Brain pericyte (primary cell): ENCODE measurements at regions not wholly inside any gene's neighbourhood (a gene's known extent, or its start where the extent isn't known, plus 50 kb on each side); places are given as distances from the start of the nearest gene placed in this dataset.
"Not testable (repeated sequence)": the region's sequence is repeated elsewhere in the genome, so short reads cannot be mapped to it uniquely, and the experiment has no call there.

Experiments
- DNase-seq: peaks from one replicate; pipeline ENCODE4 v3.0.0-alpha.2; 2012; ENCODE audit warnings: low read depth, low spot score

DNA sequence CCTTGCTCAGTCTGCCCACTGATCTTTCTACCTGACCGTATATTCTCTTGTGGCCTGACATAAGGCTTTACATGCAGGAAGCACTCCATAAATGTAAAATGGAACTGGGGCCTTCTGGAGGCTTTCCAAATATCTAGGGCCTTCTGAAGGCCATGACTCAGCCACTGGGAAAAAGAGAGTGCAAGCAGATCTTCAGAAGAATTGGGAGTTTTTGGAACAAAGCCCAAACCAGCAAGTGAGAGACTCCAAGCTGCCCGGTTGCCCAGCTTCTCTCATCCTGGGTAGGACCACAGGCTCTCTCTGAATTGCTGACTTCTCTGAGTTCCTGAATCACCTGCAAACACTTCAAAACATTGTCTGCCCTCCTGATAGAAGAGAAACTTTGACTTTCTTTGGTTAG, 107.9 kb upstream of the BMAL1 start:
- peak; percentile 27 for DNase-seq

DNA sequence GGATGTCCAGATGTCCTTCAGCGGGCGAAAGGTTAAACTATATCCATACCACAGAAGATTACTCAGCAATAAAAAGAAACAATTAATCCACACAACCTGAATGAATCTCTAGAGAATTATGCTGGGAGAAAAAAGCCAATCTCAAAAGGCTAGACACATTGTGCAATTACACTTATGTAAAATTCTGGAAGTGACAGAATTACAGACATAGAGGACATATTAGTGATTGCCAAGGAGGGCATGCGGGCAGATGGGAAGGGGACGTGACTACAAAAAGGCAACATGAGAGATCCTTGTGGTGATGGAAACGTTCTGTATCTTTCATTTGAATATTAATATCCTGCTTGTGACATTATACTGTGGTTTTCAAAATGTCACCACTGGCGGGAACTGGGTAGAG, 103.5 kb upstream of the BMAL1 start:
- no peak for DNase-seq

DNA sequence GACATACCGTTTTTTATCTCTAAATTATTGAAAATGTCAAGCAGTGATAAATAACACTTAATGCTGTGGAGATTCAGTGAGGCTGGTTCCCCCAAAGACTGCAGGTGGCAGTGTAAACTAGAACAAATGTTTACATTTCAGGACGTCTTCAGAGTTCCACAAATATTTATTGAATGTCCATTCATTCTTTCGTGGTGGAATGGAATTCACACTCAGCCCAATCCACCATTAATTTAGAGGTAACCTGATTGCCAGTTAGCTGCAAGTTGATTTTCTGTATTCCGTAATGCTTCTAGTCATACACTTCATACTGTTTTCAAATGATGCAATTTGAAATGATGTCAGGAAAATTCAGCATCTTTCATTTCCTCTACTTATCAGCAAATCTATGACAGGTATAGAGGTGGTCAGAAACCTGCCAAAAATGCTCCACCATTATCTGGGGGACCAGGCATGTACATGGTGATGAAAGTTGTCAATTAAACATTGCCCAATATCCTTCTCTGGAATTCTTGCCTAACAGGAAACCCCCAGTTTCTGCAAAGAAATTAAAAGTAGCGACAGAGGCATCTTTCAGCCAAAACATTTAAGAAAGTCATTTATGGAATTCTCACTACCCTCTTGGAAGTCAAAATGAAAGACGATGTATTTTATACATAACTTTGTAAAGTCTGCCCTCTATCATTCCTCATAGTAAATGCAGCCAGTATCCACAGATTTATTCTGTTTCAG, 94.3 kb upstream of the BMAL1 start:
- no peak for DNase-seq

DNA sequence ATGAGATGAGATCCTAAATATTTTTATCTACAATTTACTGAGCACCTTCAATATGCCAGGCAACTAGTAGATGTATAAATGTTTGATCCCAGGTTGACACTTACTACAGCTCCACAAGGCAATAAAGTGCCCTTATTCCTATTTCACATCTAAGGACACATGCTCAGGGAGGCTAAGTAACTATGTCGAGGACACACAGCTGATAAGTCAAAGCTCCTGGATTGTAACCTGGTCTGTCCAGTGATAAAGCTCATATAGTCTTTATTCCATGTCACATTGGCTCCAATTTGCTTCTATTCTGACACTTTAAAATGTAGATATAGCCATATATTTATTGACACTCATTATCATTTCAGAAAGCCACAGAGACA, 93.8 kb upstream of the BMAL1 start:
- DNase-seq: no peak

DNA sequence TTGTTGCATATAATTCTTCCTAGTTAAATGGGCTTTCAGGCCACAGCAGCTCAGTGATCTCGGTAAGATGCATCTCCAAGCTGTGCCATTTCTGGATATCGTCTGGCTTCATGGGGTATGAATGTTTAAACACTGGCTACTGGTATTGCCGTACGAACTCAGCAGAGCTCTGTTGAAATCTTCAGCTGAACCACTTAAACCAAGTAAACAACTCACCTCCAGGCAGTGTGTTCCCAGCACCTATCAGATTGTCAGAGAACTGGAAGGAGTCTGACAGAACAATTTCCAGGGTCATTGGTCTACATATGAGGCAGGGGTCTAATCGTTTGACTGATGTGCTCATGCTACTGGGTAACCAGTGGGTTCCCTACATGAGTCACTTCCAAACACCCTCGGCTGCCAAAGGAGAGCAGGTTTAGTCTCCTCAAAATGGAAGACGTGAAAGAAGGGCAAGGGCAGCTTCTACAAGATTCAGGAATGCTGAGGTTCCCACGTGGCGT, 93.2 kb upstream of the BMAL1 start:
- DNase-seq: no peak

DNA sequence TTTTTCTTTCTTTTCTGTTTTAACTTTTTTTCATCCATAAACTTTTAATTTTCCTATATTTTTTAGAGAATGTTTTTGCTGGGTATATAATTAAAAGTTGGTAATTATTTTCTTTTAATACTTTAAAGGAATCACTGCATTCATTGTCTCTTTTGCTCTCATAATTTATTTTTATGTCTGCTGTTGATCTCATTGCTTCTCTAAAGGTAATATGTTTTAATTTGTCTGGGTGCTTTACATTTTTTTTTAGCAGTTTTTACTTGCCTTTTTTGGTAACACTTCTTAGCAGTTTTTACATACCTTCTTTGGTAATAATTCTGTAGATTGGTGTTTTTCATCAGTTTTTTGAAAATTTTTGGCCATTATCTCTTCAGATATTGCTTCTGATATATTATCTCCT, 89.4 kb upstream of the BMAL1 start:
- no peak for DNase-seq

DNA sequence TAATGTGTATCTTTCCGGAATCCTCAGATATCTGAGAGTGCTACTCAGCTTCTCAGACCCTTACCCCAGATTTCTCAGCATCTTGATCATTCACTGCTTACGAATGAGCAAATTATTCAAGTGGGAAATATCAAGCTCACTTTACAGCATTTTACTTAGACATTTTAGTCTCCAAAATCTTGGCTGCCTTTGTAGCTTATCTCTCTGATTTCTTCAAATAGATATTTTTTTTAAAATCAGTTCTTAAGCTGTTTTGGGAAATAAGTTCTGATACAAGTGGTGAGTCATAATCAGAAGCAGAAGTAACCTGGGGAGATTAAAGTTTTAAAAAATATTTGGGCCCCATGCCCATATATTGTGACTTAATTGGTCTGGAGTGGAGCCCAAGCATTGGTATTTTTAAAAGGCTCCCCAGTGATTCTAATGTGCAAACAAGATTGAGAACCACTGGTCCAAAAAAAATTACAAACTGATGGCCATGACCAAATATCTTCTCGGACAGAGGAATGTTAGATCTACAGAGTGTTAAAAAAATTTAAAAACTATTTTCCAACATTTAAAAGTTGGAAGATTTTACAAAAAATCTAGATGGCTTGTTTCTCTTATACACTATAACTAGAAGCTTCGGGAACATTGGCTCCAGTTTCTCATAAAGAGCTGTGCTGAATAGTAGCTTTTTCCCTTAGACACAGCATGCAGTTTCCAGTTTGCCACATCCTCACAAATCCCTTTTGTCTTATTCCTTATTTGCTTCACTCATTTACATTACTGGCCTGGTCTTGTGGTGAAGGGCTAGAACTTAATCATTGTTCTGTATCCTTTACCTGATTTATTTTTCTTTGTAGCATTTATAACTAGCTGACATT, 87.8 kb upstream of the BMAL1 start:
- no peak for DNase-seq

DNA sequence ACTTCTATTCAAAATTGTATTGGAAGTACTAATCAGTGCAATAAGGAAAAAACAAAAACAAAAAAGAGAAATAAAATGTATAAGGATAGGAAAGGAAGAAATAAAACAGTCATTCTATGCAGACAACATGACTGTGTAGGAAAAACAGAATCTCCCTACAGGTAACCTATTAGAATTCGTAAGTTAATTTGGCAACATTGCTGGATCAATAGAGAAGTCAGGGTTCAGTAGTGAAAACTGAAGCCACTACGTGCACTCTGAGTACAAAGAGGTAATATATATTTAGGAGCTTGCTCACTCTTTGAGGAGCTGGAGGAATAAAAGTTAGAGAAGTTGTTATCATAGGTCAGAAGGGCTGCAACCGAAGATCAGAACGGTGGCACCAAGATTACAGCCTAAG, 84.0 kb upstream of the BMAL1 start:
- DNase-seq: no peak

DNA sequence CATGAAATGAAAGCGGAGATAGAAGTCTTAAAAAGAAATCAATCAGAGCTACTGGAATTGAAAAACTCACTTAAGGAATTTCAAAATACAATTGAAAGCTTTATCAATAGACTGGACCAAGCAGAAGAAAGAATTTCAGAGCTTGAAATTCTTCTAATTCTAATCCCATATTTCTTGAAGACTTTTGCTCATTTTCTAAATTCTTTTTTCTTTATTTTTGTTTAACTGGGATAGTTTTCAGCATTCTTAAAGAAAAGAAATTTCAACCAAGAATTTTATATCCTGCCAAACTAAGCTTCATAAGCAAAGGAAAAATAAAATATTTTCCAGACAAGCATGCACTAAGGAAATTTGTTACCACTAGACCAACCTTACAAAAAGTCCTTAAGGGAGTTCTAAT, 80.2 kb upstream of the BMAL1 start:
- not testable (repeated sequence) for DNase-seq

DNA sequence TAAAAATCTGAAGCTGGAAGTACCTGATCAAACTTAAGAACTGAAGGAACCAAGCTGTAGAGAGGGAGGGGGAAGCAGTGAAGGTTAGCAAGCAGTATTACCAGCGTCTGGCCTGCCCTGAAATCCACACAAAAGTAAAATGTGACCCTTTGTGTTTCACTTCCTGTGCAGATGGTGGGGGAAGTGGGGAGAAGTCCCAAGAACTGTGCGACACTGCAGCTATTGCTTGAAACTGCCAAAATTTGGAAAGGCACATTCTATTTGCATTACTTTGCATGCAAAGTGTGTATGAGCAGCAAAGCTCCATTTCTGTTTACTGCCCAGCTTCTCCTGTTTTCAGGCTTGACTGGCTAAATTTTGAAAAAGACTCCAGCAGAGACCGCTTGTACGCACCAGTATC, 72.1 kb upstream of the BMAL1 start:
- no peak for DNase-seq

DNA sequence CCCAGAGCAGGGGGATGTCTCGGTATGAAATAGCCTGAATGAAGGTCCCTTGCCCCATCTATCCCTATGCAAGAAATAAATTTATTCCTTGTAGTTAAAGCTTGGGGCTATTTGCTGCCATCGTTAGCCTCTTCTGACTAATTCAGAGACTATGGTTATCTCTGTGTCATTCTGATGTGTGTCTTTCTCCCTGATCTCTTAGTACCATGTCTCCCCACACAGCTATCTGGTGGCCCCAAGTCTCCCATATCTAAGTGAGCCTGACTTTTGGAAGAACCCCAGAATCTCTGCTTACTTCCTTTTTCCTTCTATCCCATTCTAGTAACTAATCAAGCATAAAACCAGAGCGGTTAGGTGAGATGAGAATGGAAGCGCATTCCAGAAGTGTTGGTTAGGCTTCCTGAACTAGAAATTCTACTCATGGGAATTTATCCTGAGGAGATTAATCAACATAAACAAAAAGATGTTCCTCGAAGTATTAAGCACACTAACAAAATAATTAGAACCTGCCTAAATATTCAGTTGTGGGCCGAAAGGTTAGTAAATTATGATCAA, 71.4 kb upstream of the BMAL1 start:
- no peak for DNase-seq

DNA sequence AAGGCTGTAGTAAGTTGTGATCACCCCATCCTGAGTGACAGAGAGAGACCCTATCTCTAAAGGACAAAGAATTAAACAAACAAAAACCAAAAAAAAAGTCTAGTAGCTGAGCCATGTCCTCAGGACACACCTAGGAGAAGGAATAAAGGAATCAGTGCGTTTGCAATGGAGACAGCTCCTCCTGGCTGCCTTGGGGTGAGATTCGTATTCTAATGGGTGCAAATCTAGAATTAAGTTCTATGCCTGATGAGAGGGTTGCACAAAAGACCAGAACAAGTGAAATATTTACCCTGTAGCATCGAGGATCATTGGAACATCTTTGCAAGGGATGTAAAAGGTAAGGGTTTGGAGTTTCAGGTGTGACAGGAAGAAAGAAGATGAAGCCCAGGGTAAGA, 70.3 kb upstream of the BMAL1 start:
- DNase-seq: no peak

DNA sequence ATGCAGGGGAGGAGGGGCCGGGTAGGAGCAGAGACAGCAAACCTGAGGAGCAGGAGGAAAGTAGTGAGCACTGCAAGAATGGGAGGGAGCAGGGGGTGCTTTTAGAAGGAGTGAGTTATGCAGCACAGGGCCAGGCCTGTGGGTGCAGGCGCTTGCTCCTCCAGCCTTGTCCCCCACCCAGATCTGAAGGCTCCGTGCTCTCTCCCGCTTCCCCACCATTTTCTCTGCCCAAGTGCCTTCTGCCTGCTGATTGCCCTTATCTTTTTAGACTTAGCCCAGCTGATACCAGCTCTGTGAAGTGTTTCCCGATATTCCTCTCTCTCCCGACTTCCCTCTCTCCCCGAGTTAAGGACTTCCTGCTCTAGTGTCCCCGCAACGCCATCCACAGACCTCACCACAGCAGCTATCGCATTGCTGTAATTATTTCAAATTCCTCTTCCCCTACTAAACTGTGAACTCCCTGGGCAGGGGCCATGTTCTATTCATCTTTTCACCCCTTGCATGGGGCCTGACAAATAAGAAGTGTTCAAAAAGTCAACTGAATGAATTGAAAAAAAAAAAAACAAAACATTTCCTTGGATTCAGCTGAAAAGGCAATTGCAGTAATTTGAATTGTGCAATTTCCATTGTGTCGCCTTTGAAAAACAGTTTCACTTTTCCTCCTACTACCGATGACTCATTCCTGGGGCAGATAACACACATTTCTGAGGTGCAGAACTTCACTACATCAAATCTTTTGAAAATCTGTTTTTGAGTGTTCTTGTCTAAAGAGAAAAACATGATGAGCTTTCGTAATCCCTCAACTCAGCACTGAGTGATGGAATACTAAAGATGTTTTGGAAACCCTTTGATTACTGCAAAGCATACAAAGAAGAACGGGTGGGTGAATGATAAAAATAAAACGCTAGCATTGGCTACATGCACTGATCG, 69.7 kb upstream of the BMAL1 start:
- peak; percentile 11 for DNase-seq

DNA sequence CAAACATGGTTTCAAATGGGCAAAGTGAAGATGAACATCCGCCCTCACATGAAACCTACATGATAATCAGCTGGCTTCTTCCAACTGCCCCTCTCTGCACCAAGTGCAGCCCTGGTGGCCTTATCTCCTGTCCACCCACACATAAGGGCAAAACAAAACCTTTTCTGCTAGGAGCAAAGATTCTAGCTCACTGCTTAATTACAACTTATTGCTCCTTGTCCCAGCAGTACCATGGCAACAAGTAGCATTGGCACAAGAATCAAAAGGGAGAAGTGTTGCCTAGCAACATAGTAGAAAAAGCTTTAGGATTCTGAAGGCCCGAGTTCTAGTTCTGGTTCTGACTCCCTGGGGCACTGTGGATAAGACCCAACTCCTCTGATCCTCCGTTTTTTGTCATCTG, 68.7 kb upstream of the BMAL1 start:
- DNase-seq: no peak

DNA sequence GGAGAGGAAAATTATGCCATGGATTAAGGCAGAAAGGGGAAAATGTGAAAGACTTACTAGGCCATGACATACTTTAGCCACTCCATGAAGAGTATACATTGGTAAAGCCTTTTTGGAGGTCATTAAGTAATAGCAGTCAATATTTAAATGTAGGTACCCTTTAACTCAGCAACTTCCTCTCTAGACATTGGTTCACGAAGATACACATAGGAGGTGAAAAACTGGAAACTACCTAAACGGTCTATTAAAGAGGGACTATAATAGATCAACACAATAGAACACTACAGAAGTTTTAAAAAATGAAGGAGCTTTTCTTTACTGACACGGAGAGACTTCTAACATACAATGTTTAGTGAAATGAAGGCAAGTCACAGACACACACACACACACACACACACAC, 68.2 kb upstream of the BMAL1 start:
- no peak for DNase-seq

DNA sequence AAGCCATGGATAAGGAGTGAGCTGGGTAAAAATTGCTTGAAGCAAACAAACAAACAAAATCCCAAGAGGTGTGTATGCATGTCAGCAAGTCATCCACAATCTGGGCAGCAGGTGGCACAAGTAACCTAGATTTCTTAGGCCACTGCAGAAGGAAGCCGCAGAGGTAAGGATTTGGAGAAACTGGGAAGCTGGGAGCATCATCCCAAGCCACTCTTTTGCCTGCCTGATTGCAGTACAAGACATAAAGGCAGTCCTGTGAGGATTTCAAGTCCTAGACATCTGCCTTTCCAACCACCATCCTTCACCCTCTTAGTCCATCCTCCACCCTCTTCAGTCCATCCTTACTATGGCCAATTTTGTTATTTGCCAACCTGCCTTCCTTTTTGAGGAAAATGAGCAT, 67.2 kb upstream of the BMAL1 start:
- DNase-seq: peak; percentile 17

DNA sequence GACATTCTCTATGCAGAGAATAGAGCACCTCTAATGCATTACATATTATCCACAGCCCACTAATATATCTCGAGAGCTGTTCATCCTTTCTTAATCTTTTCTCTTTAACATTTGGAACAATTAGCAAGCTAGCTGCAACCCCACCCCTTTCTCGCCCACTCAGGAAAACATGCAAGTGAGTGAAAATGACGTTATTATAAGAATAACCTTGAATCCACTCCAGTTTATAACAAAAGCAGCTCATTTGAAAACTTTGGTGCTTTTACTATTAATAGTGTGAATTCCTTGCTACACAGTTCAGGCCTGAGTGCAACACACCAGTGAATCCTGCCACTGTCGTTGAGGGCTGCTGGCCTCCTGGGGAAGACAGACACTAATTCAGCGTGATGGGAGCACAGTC, 63.3 kb upstream of the BMAL1 start:
- DNase-seq: no peak

DNA sequence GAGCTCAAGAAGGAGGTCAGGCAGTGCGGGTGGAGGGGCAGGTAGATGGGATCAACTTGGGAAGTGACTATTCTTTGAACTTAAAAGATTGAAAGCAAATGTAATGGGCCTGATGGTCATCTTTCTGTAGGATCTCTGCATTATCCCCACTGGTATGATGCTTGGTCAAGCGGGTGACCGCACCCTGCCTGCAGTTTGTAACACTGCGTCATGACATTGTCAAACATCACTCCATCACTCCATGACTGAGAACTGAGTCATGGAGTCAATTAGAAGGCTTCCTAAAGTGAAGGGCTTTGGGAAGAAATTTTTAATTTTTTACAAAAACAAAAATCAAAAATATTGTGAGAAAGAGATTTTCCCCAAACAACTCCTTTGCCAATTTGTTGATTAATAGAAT, 62.4 kb upstream of the BMAL1 start:
- no peak for DNase-seq

DNA sequence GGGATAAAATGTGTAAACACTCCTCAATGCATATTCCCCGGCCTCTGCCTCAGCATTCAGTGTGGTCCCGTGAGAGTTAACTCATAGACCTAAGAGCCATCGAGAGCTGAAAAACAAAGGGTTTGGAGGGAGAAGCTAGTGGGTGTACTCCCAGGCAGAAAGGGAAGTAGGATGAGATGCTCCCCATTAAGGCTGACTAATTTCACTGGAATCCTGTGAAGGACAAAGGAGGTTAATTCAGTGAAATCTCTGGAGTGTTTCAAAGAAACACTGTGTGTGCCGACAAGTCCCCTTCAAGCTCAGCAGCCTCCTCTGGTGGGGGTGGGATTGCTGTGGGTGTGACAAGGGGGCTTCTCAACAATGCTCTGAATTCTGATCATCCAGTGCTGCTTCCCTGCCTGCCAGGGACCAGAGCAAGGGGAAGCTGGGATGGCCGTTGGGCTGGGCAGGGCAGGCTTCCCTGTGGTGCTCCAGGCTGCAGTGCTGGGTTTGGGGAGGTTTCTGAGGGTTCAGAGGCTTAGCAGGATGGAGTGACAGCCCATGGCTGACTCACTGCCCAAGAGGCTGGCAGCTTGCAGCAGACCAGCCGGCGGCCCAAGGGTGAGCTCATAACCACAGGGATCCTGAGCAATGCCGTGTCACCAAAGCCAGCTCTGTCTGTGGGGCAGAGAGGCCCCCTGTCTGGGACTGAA, 61.4 kb upstream of the BMAL1 start:
- DNase-seq: peak; percentile 59

DNA sequence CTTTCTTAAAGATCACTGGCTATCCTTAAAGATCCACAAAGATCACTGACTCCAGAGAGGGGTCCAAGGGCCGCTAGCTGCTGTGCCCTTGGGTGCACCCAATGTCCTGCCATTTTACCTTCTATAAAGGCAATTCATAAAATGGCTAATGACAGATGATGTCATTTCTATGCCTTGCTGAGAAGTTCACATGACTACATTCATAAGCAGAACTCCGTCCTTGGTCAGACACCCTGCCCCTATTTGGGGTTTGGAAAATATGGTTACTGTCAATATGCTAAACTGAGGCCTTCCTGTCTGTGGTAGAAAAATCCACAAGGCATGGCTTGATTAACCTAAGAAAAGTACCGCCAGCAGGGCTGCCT, 60.9 kb upstream of the BMAL1 start:
- no peak for DNase-seq

DNA sequence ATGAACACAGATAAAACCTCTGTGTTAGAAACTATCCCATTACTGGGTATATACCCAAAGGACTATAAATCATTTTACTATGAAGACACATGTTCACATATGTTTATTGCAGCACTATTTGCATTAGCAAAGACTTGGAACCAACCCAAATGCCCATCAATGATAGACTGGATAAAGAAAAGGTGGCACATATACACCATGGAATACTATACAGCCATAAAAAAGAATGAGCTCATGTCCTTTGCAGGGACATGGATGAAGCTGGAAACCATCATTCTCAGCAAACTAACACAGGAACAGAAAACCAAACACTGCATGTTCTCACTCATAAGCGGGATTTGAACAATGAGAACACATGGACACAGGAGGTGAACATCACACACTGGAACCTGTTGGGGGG, 58.9 kb upstream of the BMAL1 start:
- not testable (repeated sequence) for DNase-seq
